ENCODE measurements at regions not wholly inside any gene's neighbourhood (a gene's known extent, or its start where the extent isn't known, plus 50 kb on each side); places are given as distances from the start of the nearest gene placed in this dataset.

GRCh38 chr12:85733984-85734383, 102.2 kb downstream of the RASSF9 start:
- H3K27ac ChIP-seq (ENCODE audit: low read depth, low read length, poor library complexity, severe bottlenecking): no peak overlapping the region
- H3K4me3 ChIP-seq (ENCODE audit: low read depth, low read length, poor library complexity, severe bottlenecking): no peak overlapping the region
- no peak overlapping the region for H3K4me2 ChIP-seq (ENCODE audit: low read length)
- no peak overlapping the region for H2AFZ ChIP-seq (ENCODE audit: low read length)
- H3K9me3 ChIP-seq (ENCODE audit: low read length): no peaks in the 10 kb centered on the region
- H3K9me2 ChIP-seq (ENCODE audit: low read depth, low read length): no peaks in the 10 kb centered on the region
- no peak overlapping the region for H3K9ac ChIP-seq (ENCODE audit: low read length)
- H3K27me3 ChIP-seq (ENCODE audit: insufficient read depth, low read length): no peaks in the 10 kb centered on the region
- TF ChIP-seq EZH2 (IDR thresholded peaks at IDR 0.05; ENCODE audit: borderline replicate concordance, low read length) (no peak), CTCF (IDR thresholded peaks at IDR 0.05; ENCODE audit: low read length) (no peak)
- H3F3A ChIP-seq (ENCODE audit: insufficient read depth, low read length): no peaks in the 10 kb centered on the region
- no peaks in the 10 kb centered on the region for H3K4me1 ChIP-seq (ENCODE audit: insufficient read depth, low read length, severe bottlenecking)
- no peaks in the 10 kb centered on the region for H4K20me1 ChIP-seq (ENCODE audit: insufficient read depth, low read length)
- no peaks in the 10 kb centered on the region for H3K79me2 ChIP-seq (ENCODE audit: insufficient read depth, low read length)
- H3K36me3 ChIP-seq (ENCODE audit: insufficient read depth, low read length): no peaks in the 10 kb centered on the region

- no peaks in the 10 kb centered on the region for H3F3A ChIP-seq (ENCODE audit: insufficient read depth, low read length)
- H3K4me3 ChIP-seq (ENCODE audit: low read depth, low read length, poor library complexity, severe bottlenecking): no peak overlapping the region
- H4K20me1 ChIP-seq (ENCODE audit: insufficient read depth, low read length): no peaks in the 10 kb centered on the region
- H3K4me2 ChIP-seq (ENCODE audit: low read length): no peak overlapping the region
- H3K27me3 ChIP-seq (ENCODE audit: insufficient read depth, low read length): no peaks in the 10 kb centered on the region
- no peak overlapping the region for H3K27ac ChIP-seq (ENCODE audit: low read depth, low read length, poor library complexity, severe bottlenecking)
- H3K9ac ChIP-seq (ENCODE audit: low read length): no peak overlapping the region
- TF ChIP-seq CTCF (IDR thresholded peaks at IDR 0.05; ENCODE audit: low read length) (no peak), EZH2 (IDR thresholded peaks at IDR 0.05; ENCODE audit: borderline replicate concordance, low read length) (no peak)
- H3K4me1 ChIP-seq (ENCODE audit: insufficient read depth, low read length, severe bottlenecking): no peaks in the 10 kb centered on the region
- H3K36me3 ChIP-seq (ENCODE audit: insufficient read depth, low read length): no peaks in the 10 kb centered on the region
- no peaks in the 10 kb centered on the region for H3K9me3 ChIP-seq (ENCODE audit: low read length)
- no peaks in the 10 kb centered on the region for H3K9me2 ChIP-seq (ENCODE audit: low read depth, low read length)
- H2AFZ ChIP-seq (ENCODE audit: low read length): no peak overlapping the region
- no peaks in the 10 kb centered on the region for H3K79me2 ChIP-seq (ENCODE audit: insufficient read depth, low read length)
Measured at GRCh38 chr12:85740186-85740585, 96.0 kb downstream of the RASSF9 start.

DNA sequence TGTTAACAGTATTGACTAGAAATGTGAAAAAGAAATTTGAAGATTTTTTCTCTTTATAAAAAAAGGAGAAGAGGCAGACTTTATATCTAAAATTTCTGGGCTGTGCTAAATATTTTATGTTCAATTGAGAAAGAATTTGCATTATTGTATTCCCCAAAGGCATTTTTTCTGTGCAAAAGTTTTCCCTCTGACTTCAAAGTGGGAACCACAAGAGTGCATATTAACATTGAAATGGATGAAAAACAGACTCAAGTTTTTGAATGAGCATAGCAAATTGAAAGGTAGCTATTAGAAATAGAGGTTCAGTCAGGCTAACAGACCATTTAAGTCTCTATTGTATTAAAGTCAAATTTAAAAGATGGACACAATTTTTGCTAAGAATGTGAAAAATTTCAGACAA, 95.2 kb downstream of the RASSF9 start:
- H3K9me2 ChIP-seq (ENCODE audit: low read depth, low read length): no peaks in the 10 kb centered on the region
- H3K4me1 ChIP-seq (ENCODE audit: insufficient read depth, low read length, severe bottlenecking): no peaks in the 10 kb centered on the region
- no peaks in the 10 kb centered on the region for H3F3A ChIP-seq (ENCODE audit: insufficient read depth, low read length)
- H2AFZ ChIP-seq (ENCODE audit: low read length): no peak overlapping the region
- no peaks in the 10 kb centered on the region for H3K27me3 ChIP-seq (ENCODE audit: insufficient read depth, low read length)
- no peaks in the 10 kb centered on the region for H3K36me3 ChIP-seq (ENCODE audit: insufficient read depth, low read length)
- no peaks in the 10 kb centered on the region for H4K20me1 ChIP-seq (ENCODE audit: insufficient read depth, low read length)
- no peak overlapping the region for H3K4me2 ChIP-seq (ENCODE audit: low read length)
- H3K79me2 ChIP-seq (ENCODE audit: insufficient read depth, low read length): no peaks in the 10 kb centered on the region
- TF ChIP-seq EZH2 (IDR thresholded peaks at IDR 0.05; ENCODE audit: borderline replicate concordance, low read length): no peak
- no peak for TF ChIP-seq CTCF (IDR thresholded peaks at IDR 0.05; ENCODE audit: low read length)
- no peak overlapping the region for H3K27ac ChIP-seq (ENCODE audit: low read depth, low read length, poor library complexity, severe bottlenecking)
- no peaks in the 10 kb centered on the region for H3K9me3 ChIP-seq (ENCODE audit: low read length)
- H3K4me3 ChIP-seq (ENCODE audit: low read depth, low read length, poor library complexity, severe bottlenecking): no peak overlapping the region
- H3K9ac ChIP-seq (ENCODE audit: low read length): no peak overlapping the region
